Progenitor cell of endocrine pancreas (in vitro differentiated cells): ENCODE measurements at regions not wholly inside any gene's neighbourhood (a gene's known extent, or its start where the extent isn't known, plus 50 kb on each side); places are given as distances from the start of the nearest gene placed in this dataset.

ENCODE experiments used
- DNase-seq: peaks from one replicate; pipeline ENCODE4 v3.0.0; 2021; ENCODE audit warnings: low spot score; ENCODE audit not compliant: unreplicated experiment
- H3K27ac Mint-ChIP-seq: 2 replicates; pipeline ENCODE4 v1.8.0; 2021; ENCODE audit warnings: mild to moderate bottlenecking, moderate library complexity, mixed read lengths
- H3K27me3 Mint-ChIP-seq: 2 replicates; pipeline ENCODE4 v1.8.0; 2021; ENCODE audit warnings: mixed read lengths
- H3K36me3 Mint-ChIP-seq: 2 replicates; pipeline ENCODE4 v1.8.0; 2022; ENCODE audit warnings: mixed read lengths; ENCODE audit not compliant: insufficient read depth
- H3K4me1 Mint-ChIP-seq: 2 replicates; pipeline ENCODE4 v1.8.0; 2021; ENCODE audit warnings: low read depth, mixed read lengths
- H3K4me3 Mint-ChIP-seq: 2 replicates; pipeline ENCODE4 v1.8.0; 2021; ENCODE audit warnings: low read depth, mild to moderate bottlenecking, moderate library complexity, mixed read lengths
- H3K9me3 Mint-ChIP-seq: 2 replicates; pipeline ENCODE4 v1.8.0; 2021; ENCODE audit warnings: low read depth, mixed read lengths
- TF ChIP-seq, protein P1 (sequence below): fragments of 200-600 bp; sonication (generic); IDR thresholded peaks from one replicate; pipeline ENCODE4 v1.5.0; 2021; ENCODE audit warnings: antibody characterized with exemption, mild to moderate bottlenecking; ENCODE audit not compliant: unreplicated experiment

DNA sequence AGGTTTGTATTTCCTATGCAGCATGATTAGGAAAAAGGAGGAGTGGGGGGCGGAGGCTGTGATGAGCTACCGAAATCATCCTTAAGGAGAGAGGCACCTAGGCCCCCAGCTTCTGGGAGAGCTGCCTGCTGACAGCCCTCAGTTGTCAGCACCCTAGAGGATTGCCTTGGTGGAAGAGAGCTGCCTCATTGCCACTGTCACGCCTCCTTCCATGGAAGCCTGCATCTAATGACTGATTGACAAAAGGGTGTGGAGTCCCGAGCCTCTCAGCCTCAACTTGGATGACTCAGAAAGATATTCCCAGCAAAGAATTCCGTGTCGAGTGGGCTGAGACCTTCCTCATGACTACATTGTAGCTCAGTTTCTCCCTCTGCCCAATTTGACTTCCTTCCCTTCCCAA is 320.4 kb upstream of the PROK2 start:
- no peak overlapping the region for H3K4me3 Mint-ChIP-seq

DNA sequence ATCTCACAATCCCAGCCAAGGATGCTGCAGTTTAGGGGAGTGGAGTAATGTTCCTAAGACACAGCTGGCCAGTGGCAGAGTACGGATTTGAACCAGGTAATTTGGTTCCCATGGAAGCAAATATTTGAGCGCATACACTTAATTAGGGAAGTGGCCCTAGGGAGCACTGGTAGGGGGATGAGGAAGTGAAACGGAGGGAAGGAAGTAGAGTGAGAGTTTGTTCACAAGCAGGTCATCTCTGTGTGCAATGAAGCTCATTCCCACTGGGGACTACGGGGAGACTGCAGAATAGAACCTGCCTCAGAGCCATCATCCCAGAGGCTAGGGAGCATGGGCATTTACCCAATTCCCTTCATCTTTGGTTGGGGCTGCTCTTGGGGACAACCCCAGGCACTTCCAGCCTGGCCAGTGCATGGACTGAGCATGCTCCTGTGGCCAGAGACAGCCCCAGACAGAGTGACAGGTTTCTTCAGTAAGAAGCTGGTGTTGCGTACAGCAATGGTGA is 317.2 kb upstream of the PROK2 start:
- Mint-ChIP-seq H3K36me3 (no peaks in the 10 kb centered on the region), H3K4me1 (peaks cover 8% of the 10 kb centered on the region), H3K27me3 (peaks cover 61% of the 10 kb centered on the region), H3K27ac (no peak overlapping the region), H3K9me3 (no peaks in the 10 kb centered on the region), H3K4me3 (no peak overlapping the region)
- DNase-seq: no peak
- TF ChIP-seq, protein P1, sequence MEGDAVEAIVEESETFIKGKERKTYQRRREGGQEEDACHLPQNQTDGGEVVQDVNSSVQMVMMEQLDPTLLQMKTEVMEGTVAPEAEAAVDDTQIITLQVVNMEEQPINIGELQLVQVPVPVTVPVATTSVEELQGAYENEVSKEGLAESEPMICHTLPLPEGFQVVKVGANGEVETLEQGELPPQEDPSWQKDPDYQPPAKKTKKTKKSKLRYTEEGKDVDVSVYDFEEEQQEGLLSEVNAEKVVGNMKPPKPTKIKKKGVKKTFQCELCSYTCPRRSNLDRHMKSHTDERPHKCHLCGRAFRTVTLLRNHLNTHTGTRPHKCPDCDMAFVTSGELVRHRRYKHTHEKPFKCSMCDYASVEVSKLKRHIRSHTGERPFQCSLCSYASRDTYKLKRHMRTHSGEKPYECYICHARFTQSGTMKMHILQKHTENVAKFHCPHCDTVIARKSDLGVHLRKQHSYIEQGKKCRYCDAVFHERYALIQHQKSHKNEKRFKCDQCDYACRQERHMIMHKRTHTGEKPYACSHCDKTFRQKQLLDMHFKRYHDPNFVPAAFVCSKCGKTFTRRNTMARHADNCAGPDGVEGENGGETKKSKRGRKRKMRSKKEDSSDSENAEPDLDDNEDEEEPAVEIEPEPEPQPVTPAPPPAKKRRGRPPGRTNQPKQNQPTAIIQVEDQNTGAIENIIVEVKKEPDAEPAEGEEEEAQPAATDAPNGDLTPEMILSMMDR: no peak

More for the DNA sequence above, 320.4 kb upstream of the PROK2 start:
- Mint-ChIP-seq H3K4me1 (peaks cover 7% of the 10 kb centered on the region), H3K36me3 (no peaks in the 10 kb centered on the region), H3K27ac (no peak overlapping the region), H3K27me3 (peaks cover 34% of the 10 kb centered on the region), H3K9me3 (no peaks in the 10 kb centered on the region)
- TF ChIP-seq, protein P1: no peak
- no peak for DNase-seq

DNA sequence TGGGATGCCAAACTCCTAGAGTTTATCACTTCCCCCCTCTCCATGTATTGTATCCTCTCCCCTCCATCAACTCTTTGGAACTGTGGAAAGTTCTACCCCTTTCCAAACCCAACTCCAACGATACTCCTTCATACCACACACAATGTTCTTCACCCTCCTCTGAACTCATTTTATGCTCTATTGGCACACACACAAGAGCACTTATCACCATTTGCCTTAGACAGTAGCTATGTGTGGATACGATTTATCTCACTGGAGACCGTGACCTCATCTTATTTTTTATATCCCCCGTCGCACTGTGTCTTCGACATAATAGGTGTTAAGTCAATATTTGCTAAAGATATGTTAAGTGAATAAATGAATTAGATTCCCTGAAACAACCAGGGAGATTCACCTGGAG is 316.5 kb upstream of the PROK2 start:
- no peak overlapping the region for H3K27ac Mint-ChIP-seq
- TF ChIP-seq, protein P1: no peak
- H3K36me3 Mint-ChIP-seq: no peaks in the 10 kb centered on the region
- DNase-seq: no peak
- H3K9me3 Mint-ChIP-seq: no peaks in the 10 kb centered on the region
- no peak overlapping the region for H3K4me3 Mint-ChIP-seq
- peaks cover 8% of the 10 kb centered on the region for H3K4me1 Mint-ChIP-seq
- H3K27me3 Mint-ChIP-seq: peaks cover 67% of the 10 kb centered on the region

DNA sequence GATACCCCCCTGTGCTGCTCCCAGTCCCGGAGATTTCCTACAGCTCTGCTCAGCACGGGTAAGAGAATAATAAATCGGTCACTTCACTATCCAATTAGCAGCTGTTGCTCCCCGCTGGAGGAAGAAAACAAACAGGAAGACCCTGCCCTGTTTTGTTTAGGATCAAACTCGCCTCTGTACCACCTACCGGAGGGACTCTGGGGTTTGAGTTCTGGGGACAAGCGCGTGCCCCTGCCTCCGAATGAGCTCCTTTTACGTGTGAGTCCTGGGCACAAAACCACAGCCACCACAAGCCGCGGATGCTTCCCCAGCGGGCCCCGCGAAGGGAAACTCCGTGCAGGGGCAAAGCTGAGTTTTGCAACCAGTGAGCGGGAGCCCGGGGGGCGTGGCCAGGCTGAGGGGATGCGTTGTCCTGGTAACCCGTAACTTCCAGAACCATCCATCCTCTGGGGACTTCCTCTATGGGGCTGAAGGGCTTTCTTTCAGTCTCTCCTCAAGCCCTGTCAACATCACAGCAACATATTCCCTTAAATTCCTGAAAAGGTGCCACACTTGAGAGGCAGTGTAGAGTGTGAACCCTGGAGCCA is 315.7 kb upstream of the PROK2 start:
- TF ChIP-seq, protein P1: no peak
- H3K36me3 Mint-ChIP-seq: no peaks in the 10 kb centered on the region
- H3K9me3 Mint-ChIP-seq: no peaks in the 10 kb centered on the region
- peaks cover 8% of the 10 kb centered on the region for H3K4me1 Mint-ChIP-seq
- H3K4me3 Mint-ChIP-seq: peak overlapping the region; percentile 65
- peak; percentile 29 for DNase-seq
- no peak overlapping the region for H3K27ac Mint-ChIP-seq
- H3K27me3 Mint-ChIP-seq: peaks cover 69% of the 10 kb centered on the region

DNA sequence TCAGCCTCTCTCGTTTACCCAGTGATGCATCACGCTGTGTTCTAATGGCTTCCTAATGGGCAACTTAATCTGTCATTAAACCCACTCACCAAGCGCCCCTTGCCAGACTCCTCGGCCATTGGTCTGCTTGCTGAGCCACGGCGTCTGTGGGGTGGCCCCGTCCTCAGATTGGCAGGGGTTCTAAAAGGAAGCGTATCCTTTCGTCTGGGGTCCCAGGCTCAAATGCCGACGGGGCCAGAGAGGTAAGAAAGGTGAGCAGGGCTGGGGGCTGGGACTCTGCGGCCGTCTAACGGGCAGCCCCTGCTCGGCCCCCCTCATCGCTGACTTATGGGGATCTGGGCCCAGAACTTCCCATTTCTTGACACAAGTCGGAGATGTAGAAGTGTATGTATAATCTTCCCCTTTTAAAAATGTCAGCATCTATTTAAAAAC is 315.1 kb upstream of the PROK2 start:
- no peak overlapping the region for H3K27ac Mint-ChIP-seq
- H3K27me3 Mint-ChIP-seq: peaks cover 67% of the 10 kb centered on the region

More for the DNA sequence above, 315.1 kb upstream of the PROK2 start:
- Mint-ChIP-seq H3K36me3 (no peaks in the 10 kb centered on the region), H3K4me3 (peak overlapping the region; percentile 65), H3K4me1 (peaks cover 7% of the 10 kb centered on the region), H3K9me3 (no peaks in the 10 kb centered on the region)
- DNase-seq: no peak
- TF ChIP-seq, protein P1: no peak
